ENCODE measurements at regions not wholly inside any gene's neighbourhood (a gene's known extent, or its start where the extent isn't known, plus 50 kb on each side); places are given as distances from the start of the nearest gene placed in this dataset.

DNA sequence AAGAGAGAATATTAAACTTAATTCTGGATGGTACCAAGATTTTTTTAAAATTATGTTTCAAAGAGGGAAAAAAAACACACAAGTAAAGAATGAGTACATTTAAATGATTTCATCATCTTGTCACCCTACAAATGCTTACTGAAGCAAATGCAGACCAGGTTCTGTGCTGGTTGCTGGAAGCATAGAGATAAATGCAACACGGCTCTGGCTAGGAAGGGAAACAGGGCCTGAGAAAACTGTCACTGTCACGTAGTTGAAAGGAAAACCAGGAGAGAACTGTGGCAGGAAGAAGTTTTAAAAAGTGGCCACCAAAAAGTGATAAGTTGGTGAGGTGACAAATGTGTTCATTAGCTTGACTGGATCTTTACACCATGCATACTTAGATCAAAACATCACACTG, 336.9 kb upstream of the NFIA start:
- no peaks in the 10 kb centered on the region for H4K20me1 ChIP-seq (ENCODE audit: low read depth, low read length)
- H3K27me3 ChIP-seq (ENCODE audit: low read length): no peaks in the 10 kb centered on the region
- no peaks in the 10 kb centered on the region for H3F3A ChIP-seq (ENCODE audit: insufficient read depth)
- no peaks in the 10 kb centered on the region for H3K9me3 ChIP-seq (ENCODE audit: insufficient read depth, low read length)
- no peaks in the 10 kb centered on the region for H3K79me2 ChIP-seq (ENCODE audit: insufficient read depth, low read length)
- no peak overlapping the region for H2AFZ ChIP-seq (ENCODE audit: low read depth, low read length, severe bottlenecking)
- H3K9ac ChIP-seq (ENCODE audit: low read length): no peak overlapping the region
- no peak overlapping the region for H3K4me3 ChIP-seq (ENCODE audit: insufficient read depth, low read length, poor library complexity, severe bottlenecking)
- H3K27ac ChIP-seq (ENCODE audit: low read depth, low read length): no peak overlapping the region
- H3K4me2 ChIP-seq (ENCODE audit: low read depth, low read length, poor library complexity, severe bottlenecking): no peak overlapping the region
- no peaks in the 10 kb centered on the region for H3K36me3 ChIP-seq (ENCODE audit: low read length)
- H3K9me2 ChIP-seq (replicated peaks; ENCODE audit: insufficient read depth, low read length): no peaks in the 10 kb centered on the region
- TF ChIP-seq, protein P1, sequence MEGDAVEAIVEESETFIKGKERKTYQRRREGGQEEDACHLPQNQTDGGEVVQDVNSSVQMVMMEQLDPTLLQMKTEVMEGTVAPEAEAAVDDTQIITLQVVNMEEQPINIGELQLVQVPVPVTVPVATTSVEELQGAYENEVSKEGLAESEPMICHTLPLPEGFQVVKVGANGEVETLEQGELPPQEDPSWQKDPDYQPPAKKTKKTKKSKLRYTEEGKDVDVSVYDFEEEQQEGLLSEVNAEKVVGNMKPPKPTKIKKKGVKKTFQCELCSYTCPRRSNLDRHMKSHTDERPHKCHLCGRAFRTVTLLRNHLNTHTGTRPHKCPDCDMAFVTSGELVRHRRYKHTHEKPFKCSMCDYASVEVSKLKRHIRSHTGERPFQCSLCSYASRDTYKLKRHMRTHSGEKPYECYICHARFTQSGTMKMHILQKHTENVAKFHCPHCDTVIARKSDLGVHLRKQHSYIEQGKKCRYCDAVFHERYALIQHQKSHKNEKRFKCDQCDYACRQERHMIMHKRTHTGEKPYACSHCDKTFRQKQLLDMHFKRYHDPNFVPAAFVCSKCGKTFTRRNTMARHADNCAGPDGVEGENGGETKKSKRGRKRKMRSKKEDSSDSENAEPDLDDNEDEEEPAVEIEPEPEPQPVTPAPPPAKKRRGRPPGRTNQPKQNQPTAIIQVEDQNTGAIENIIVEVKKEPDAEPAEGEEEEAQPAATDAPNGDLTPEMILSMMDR (IDR thresholded peaks at IDR 0.05; ENCODE audit: insufficient read depth, low read length, poor library complexity, severe bottlenecking): no peak
- no peak for TF ChIP-seq EZH2phosphoT487 (conservative IDR thresholded peaks at IDR 0.05; ENCODE audit: low read length)

DNA sequence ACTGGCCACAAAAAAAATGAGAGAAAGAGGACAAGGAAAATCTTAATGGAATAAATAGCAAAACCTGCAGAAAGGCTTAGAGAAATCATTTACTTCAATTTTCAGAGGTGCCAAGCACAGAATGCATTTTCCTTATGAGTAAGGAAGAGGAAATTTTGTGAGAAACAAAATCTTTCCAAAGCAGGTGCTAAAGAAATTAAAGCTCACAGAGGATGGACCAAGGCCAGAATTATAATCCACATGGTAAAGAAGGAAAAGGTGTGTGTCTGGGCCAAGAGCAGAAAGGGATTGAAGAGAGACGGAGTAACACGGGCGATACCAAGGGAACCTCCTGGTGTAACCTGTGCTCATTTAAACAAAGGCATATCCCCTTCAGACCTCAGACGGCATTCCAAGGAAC, 340.0 kb upstream of the NFIA start:
- H3K9me3 ChIP-seq (ENCODE audit: insufficient read depth, low read length): no peaks in the 10 kb centered on the region
- no peak overlapping the region for H2AFZ ChIP-seq (ENCODE audit: low read depth, low read length, severe bottlenecking)
- H3K36me3 ChIP-seq (ENCODE audit: low read length): no peaks in the 10 kb centered on the region
- H3K79me2 ChIP-seq (ENCODE audit: insufficient read depth, low read length): no peaks in the 10 kb centered on the region
- no peak overlapping the region for H3K9ac ChIP-seq (ENCODE audit: low read length)
- no peak overlapping the region for H3K4me3 ChIP-seq (ENCODE audit: insufficient read depth, low read length, poor library complexity, severe bottlenecking)
- H3K9me2 ChIP-seq (replicated peaks; ENCODE audit: insufficient read depth, low read length): no peaks in the 10 kb centered on the region
- no peak overlapping the region for H3K27ac ChIP-seq (ENCODE audit: low read depth, low read length)
- TF ChIP-seq, protein P1 (IDR thresholded peaks at IDR 0.05; ENCODE audit: insufficient read depth, low read length, poor library complexity, severe bottlenecking): no peak
- no peak for TF ChIP-seq EZH2phosphoT487 (conservative IDR thresholded peaks at IDR 0.05; ENCODE audit: low read length)
- no peaks in the 10 kb centered on the region for H3K27me3 ChIP-seq (ENCODE audit: low read length)
- no peaks in the 10 kb centered on the region for H4K20me1 ChIP-seq (ENCODE audit: low read depth, low read length)
- H3K4me2 ChIP-seq (ENCODE audit: low read depth, low read length, poor library complexity, severe bottlenecking): no peak overlapping the region
- H3F3A ChIP-seq (ENCODE audit: insufficient read depth): no peaks in the 10 kb centered on the region

DNA sequence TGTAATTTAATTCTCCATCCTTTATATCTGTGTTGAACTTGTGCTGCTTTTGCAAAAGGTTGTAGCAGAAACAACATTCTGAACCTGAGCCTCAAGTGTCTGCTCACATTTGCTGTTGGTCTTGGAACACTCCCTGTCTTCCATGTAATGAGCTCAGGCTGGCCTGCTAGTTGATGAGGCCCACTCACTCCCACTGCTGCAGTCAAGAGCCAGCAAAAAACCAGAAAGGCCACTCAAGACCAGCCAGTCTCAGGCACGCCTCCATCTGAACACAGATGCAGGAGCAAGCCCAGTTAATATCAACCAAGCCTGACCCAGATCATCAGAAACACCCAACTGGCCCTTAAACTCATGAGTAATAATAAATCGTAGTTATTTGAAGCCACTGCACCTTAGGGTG, 342.2 kb upstream of the NFIA start:
- H3K9me3 ChIP-seq (ENCODE audit: insufficient read depth, low read length): no peaks in the 10 kb centered on the region
- no peaks in the 10 kb centered on the region for H3K36me3 ChIP-seq (ENCODE audit: low read length)
- H3K27me3 ChIP-seq (ENCODE audit: low read length): no peaks in the 10 kb centered on the region
- H3F3A ChIP-seq (ENCODE audit: insufficient read depth): no peaks in the 10 kb centered on the region
- H4K20me1 ChIP-seq (ENCODE audit: low read depth, low read length): no peaks in the 10 kb centered on the region
- H3K9me2 ChIP-seq (replicated peaks; ENCODE audit: insufficient read depth, low read length): no peaks in the 10 kb centered on the region
- no peak overlapping the region for H3K4me2 ChIP-seq (ENCODE audit: low read depth, low read length, poor library complexity, severe bottlenecking)
- TF ChIP-seq, protein P1 (IDR thresholded peaks at IDR 0.05; ENCODE audit: insufficient read depth, low read length, poor library complexity, severe bottlenecking): no peak
- TF ChIP-seq EZH2phosphoT487 (conservative IDR thresholded peaks at IDR 0.05; ENCODE audit: low read length): no peak
- H3K79me2 ChIP-seq (ENCODE audit: insufficient read depth, low read length): no peaks in the 10 kb centered on the region
- no peak overlapping the region for H3K4me3 ChIP-seq (ENCODE audit: insufficient read depth, low read length, poor library complexity, severe bottlenecking)
- H3K27ac ChIP-seq (ENCODE audit: low read depth, low read length): no peak overlapping the region
- no peak overlapping the region for H2AFZ ChIP-seq (ENCODE audit: low read depth, low read length, severe bottlenecking)
- no peak overlapping the region for H3K9ac ChIP-seq (ENCODE audit: low read length)

DNA sequence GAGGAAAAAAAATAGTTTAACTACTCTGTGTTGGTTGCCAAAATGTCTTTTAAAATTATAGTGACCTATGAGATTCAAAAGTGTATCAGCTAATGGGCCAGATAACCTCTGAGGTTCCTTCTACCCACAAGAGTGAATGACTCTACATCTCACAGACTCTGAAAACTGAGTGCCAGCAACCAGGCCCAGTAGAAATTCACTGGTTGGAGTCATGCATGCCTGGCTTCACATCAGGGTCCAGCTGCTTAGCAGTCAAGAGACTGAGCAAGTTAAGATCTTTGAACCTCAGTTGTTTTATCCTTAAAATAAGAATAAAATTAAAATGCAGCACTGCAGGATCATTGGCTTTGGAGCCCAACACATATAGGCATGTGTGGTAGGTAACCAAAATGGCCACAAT, 342.6 kb upstream of the NFIA start:
- no peaks in the 10 kb centered on the region for H3K79me2 ChIP-seq (ENCODE audit: insufficient read depth, low read length)
- no peaks in the 10 kb centered on the region for H4K20me1 ChIP-seq (ENCODE audit: low read depth, low read length)
- no peak overlapping the region for H3K4me2 ChIP-seq (ENCODE audit: low read depth, low read length, poor library complexity, severe bottlenecking)

More for the DNA sequence above, 342.6 kb upstream of the NFIA start:
- Histone ChIP-seq H3K9ac (ENCODE audit: low read length) (no peak overlapping the region), H3K9me3 (ENCODE audit: insufficient read depth, low read length) (no peaks in the 10 kb centered on the region), H3K4me3 (ENCODE audit: insufficient read depth, low read length, poor library complexity, severe bottlenecking) (no peak overlapping the region), H3K27me3 (ENCODE audit: low read length) (no peaks in the 10 kb centered on the region), H3K27ac (ENCODE audit: low read depth, low read length) (no peak overlapping the region), H2AFZ (ENCODE audit: low read depth, low read length, severe bottlenecking) (no peak overlapping the region), H3F3A (ENCODE audit: insufficient read depth) (no peaks in the 10 kb centered on the region), H3K36me3 (ENCODE audit: low read length) (no peaks in the 10 kb centered on the region), H3K9me2 (replicated peaks; ENCODE audit: insufficient read depth, low read length) (no peaks in the 10 kb centered on the region)
- no peak for TF ChIP-seq EZH2phosphoT487 (conservative IDR thresholded peaks at IDR 0.05; ENCODE audit: low read length)
- TF ChIP-seq, protein P1 (IDR thresholded peaks at IDR 0.05; ENCODE audit: insufficient read depth, low read length, poor library complexity, severe bottlenecking): no peak

Data from SU-DHL-6 (cell line).